HepG2 (cell line): ENCODE measurements at regions not wholly inside any gene's neighbourhood (a gene's known extent, or its start where the extent isn't known, plus 50 kb on each side); places are given as distances from the start of the nearest gene placed in this dataset.
A peak's percentile ranks its signal among the peaks of the same experiment; 100 is the strongest.

ENCODE experiments used
- ATAC-seq: fragments of 200-7000 bp; cut with Tn5 transposase; 3 replicates; pipeline ENCODE4 v1.9.1; 2020; ENCODE audit warnings: mild to moderate bottlenecking, moderate library complexity
- BruUV-seq: library from RNA; stranded (reverse); fragments of 400-500 nt; replicated peaks from 2 replicates; lab custom pipeline; 2021; lab: Mats Ljungman, UMichigan
- CTCF ChIA-PET: fragments of 300-600 bp; formaldehyde crosslinking; extraction: SDS; loops from one replicate; lab custom pipeline; 2021; ENCODE audit warnings: low total read pairs, inconsistent platforms, low intra/inter-chr PET ratio; lab: Yijun Ruan, JAX
- POLR2A ChIA-PET: fragments of 350-600 bp; sonication (Branson Sonifier 250); formaldehyde crosslinking; loops from one replicate; lab custom pipeline; 2020; ENCODE audit warnings: antibody characterized with exemption, inconsistent platforms; lab: Yijun Ruan, JAX
- DNase-seq: peaks from one replicate; pipeline ENCODE4 v3.0.0-alpha.2; 2015; ENCODE audit warnings: low spot score
- FAIRE-seq: peaks from 3 replicates; lab custom pipeline; 2011; peaks lifted over from hg19 to GRCh38; lab: Jason Lieb, UNC
- H2AFZ ChIP-seq: one replicate; pipeline ENCODE4 v1.6.1; 2011; ENCODE audit warnings: low read length, inconsistent platforms
- H3K27ac ChIP-seq: fragments of 300-600 bp; 3 replicates; pipeline ENCODE4 v1.8.0; 2011; ENCODE audit warnings: mixed run types, mild to moderate bottlenecking, mixed read lengths, low read length, inconsistent platforms; ENCODE audit not compliant: insufficient read depth; ENCODE audit errors: extremely low read length
- H3K27me3 ChIP-seq, 2 experiments: fragments of 200-600 bp in 1 of 2; 2 replicates in 1 of 2; 3 replicates in 1 of 2; pipeline versions ENCODE4 v1.6.0 to v1.8.0; 2011; ENCODE audit warnings: low read length in 2 of 2, mild to moderate bottlenecking in 2 of 2, moderate library complexity in 2 of 2, inconsistent platforms in 1 of 2; ENCODE audit not compliant: insufficient read depth in 2 of 2, control insufficient read depth in 1 of 2
- H3K36me3 ChIP-seq, 2 experiments: fragments of 200-600 bp in 1 of 2; replicated peaks in 1 of 2; 2 replicates in 1 of 2; 3 replicates in 1 of 2; pipeline versions ENCODE4 v1.5.1 to v1.8.0; 2011; ENCODE audit warnings: low read length in 2 of 2, inconsistent platforms in 1 of 2; ENCODE audit not compliant: insufficient read depth in 2 of 2, control insufficient read depth in 1 of 2
- H3K4me1 ChIP-seq: 2 replicates; pipeline ENCODE4 v1.5.1; 2012; ENCODE audit warnings: low read length, inconsistent platforms; ENCODE audit not compliant: insufficient read depth
- H3K4me2 ChIP-seq: 2 replicates; pipeline ENCODE4 v1.6.0; 2011; ENCODE audit warnings: low read depth, low read length, inconsistent platforms
- H3K4me3 ChIP-seq, 3 experiments: fragments of 200-600 bp in 1 of 3; sonication (generic), shearing (Covaris generic) in 1 of 3; replicated peaks in 1 of 3; 2 replicates each; pipeline ENCODE4 v1.5.1; 2011 to 2016; ENCODE audit warnings: low read length in 3 of 3, inconsistent platforms in 2 of 3, low read depth in 2 of 3, mild to moderate bottlenecking in 2 of 3, control low read depth in 1 of 3, mixed read lengths in 1 of 3; ENCODE audit not compliant: insufficient read depth in 1 of 3
- H3K79me2 ChIP-seq: one replicate; pipeline ENCODE4 v1.6.1; 2011; ENCODE audit warnings: low read length, inconsistent platforms; ENCODE audit not compliant: insufficient read depth
- H3K9ac ChIP-seq: 2 replicates; pipeline ENCODE4 v1.6.0; 2011; ENCODE audit warnings: mild to moderate bottlenecking, low read depth, low read length, inconsistent platforms; ENCODE audit not compliant: insufficient read depth
- H3K9me3 ChIP-seq: 2 replicates; pipeline ENCODE4 v1.5.1; 2012; ENCODE audit warnings: mild to moderate bottlenecking, low read length
- H4K20me1 ChIP-seq: 2 replicates; pipeline ENCODE4 v1.6.0; 2011; ENCODE audit warnings: inconsistent platforms, mild to moderate bottlenecking, low read length, moderate library complexity; ENCODE audit not compliant: insufficient read depth
- GABPA ChIP-seq, 2 experiments: IDR thresholded peaks; 2 replicates each; pipeline ENCODE4 v1.6.1; 2011 to 2016; ENCODE audit warnings: low read depth in 2 of 2, low read length in 1 of 2, missing biosample characterization in 1 of 2, missing genetic modification characterization in 1 of 2
- KLF9 ChIP-seq: IDR thresholded peaks from 2 replicates; pipeline ENCODE4 v1.6.1; 2016; ENCODE audit warnings: low read depth
- LCORL ChIP-seq, 2 experiments: fragments of 450-650 bp in 1 of 2; sonication (generic) in 1 of 2; formaldehyde crosslinking in 1 of 2; IDR thresholded peaks; 2 replicates each; pipeline versions ENCODE4 v1.5.0 to v1.6.1; 2017 to 2020; ENCODE audit warnings: antibody characterized with exemption in 1 of 2, missing genetic modification reagents in 1 of 2
- MAFK ChIP-seq, 2 experiments: IDR thresholded peaks in 1 of 2; conservative IDR thresholded peaks in 1 of 2; 2 replicates each; pipeline ENCODE4 v1.6.1; 2011; ENCODE audit warnings: improper control_type of control experiment in 2 of 2, low read length in 2 of 2
- MBNL3 ChIP-seq: fragments of 250-450 bp; sonication (Bioruptor Pico); conservative IDR thresholded peaks from 2 replicates; pipeline ENCODE4 v1.8.0; 2022; ENCODE audit warnings: mild to moderate bottlenecking, inconsistent platforms
- ONECUT2 ChIP-seq: sonication (generic); formaldehyde crosslinking; IDR thresholded peaks from 2 replicates; pipeline ENCODE4 v1.4.0; 2020; ENCODE audit warnings: missing genetic modification reagents
- WIZ ChIP-seq: sonication (generic); formaldehyde crosslinking; IDR thresholded peaks from 2 replicates; pipeline ENCODE4 v1.5.1; 2020; ENCODE audit warnings: mild to moderate bottlenecking, missing genetic modification reagents
- ZBTB3 ChIP-seq: sonication (generic); formaldehyde crosslinking; IDR thresholded peaks from 2 replicates; pipeline ENCODE4 v1.4.0; 2020; ENCODE audit warnings: low read depth, mild to moderate bottlenecking, moderate library complexity, missing genetic modification reagents, borderline replicate concordance
- ZBTB38 ChIP-seq: sonication (generic); formaldehyde crosslinking; IDR thresholded peaks from 2 replicates; pipeline ENCODE4 v1.5.1; 2020; ENCODE audit warnings: mild to moderate bottlenecking, missing genetic modification reagents
- ZFX ChIP-seq: sonication (generic); formaldehyde crosslinking; IDR thresholded peaks from 2 replicates; pipeline ENCODE4 v1.4.0; 2020; ENCODE audit warnings: mild to moderate bottlenecking, low read depth, missing genetic modification reagents, moderate library complexity
- ZNF160 ChIP-seq: sonication (generic); formaldehyde crosslinking; IDR thresholded peaks from 2 replicates; pipeline ENCODE4 v1.8.0; 2022; ENCODE audit warnings: mild to moderate bottlenecking, inconsistent platforms, missing genetic modification reagents
- ZNF331 ChIP-seq: sonication (generic); formaldehyde crosslinking; IDR thresholded peaks from 2 replicates; pipeline ENCODE4 v1.4.0; 2020; ENCODE audit warnings: missing genetic modification reagents
- ZNF510 ChIP-seq: sonication (generic); formaldehyde crosslinking; IDR thresholded peaks from 2 replicates; pipeline ENCODE4 v1.4.0; 2020; ENCODE audit warnings: low read depth, mild to moderate bottlenecking, missing genetic modification reagents
- ZNF629 ChIP-seq: sonication (generic); formaldehyde crosslinking; conservative IDR thresholded peaks from 2 replicates; pipeline ENCODE4 v1.5.0; 2020; ENCODE audit warnings: missing genetic modification reagents
- ZNF788 ChIP-seq: sonication (generic); formaldehyde crosslinking; IDR thresholded peaks from 2 replicates; pipeline ENCODE4 v1.5.0; 2020; ENCODE audit warnings: mild to moderate bottlenecking, missing genetic modification reagents, borderline replicate concordance
- WGBS: methylation state at CpG from one replicate; pipeline ENCODE4 v1.1.6; 2017; ENCODE audit warnings: low lambda C conversion rate; 5-methylcytosine and 5-hydroxymethylcytosine counted together
- in situ Hi-C: cut with HindIII; loops from 2 replicates; pipeline ENCODE4 v1.10.0; 2017; ENCODE audit warnings: low pct_unique_long_range_greater_than_20kb; ENCODE audit not compliant: extremely low pct_ligation_motif_present
- intact Hi-C: fragments of 100-400 bp; cut with micrococcal nuclease; formaldehyde crosslinking; loops from one replicate; pipeline ENCODE4 v1.10.0; 2022; ENCODE audit not compliant: unreplicated experiment
- TF ChIP-seq, protein P1 (sequence below): sonication (generic); formaldehyde crosslinking; IDR thresholded peaks from 2 replicates; pipeline ENCODE4 v1.5.0; 2020; ENCODE audit warnings: missing genetic modification reagents
- TF ChIP-seq, protein P2 (sequence below): sonication (generic); formaldehyde crosslinking; IDR thresholded peaks from 2 replicates; pipeline ENCODE4 v1.5.0; 2020; ENCODE audit warnings: mild to moderate bottlenecking, missing genetic modification reagents

DNA sequence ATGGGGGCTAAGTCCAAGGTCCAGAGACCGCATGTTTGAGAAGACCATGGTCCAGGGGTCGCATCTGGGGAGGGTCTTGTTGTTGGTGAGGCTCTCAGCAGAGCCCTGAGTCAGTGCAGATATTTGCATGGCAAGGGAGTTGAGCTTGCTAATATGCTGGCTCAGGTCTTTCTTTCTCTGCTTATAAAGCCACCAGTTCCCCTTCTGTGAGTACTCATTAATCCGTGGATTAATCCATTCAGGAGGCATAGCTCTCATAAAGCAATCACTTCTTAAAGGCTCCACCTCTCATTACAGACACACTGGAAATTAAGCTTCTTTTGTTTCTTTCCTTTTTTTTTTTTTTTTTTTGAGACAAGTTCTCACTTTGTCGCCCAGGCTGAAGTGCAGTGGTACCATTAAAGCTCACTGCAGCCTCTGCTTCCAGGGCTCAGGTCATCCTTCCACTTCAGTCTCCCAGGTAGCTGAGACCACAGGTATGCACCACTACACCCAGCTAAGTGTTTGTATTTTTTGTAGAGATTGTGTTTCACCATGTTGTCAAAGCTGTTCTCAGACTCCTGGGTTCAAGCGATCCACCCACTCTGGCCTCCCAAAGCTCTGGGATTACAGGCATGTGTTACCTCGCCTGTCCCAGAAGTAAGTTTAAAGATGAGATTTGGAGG is 216.4 kb downstream of the SLITRK5 start:
- no peak overlapping the region for H3K4me2 ChIP-seq
- no peak overlapping the region for H3K4me3 ChIP-seq
- no peaks in the 10 kb centered on the region for H3K36me3 ChIP-seq
- intact Hi-C loops = no loop called here
- H3K27ac ChIP-seq = no peak overlapping the region
- H3K79me2 ChIP-seq = no peaks in the 10 kb centered on the region
- no peak for TF ChIP-seq ZNF788 (CRISPR knock-in tag)
- peak in 1 of 2 experiments; percentile 43; a peak in 1 of 4 replicates for TF ChIP-seq MAFK (conservative IDR thresholded peaks at IDR 0.05 in 1 of 2, IDR thresholded peaks at IDR 0.05 in 1 of 2; ENCODE audit: low read length in 2 of 2)
- no peak for TF ChIP-seq GABPA (IDR thresholded peaks at IDR 0.05; ENCODE audit: low read depth, low read length)
- TF ChIP-seq GABPA (CRISPR knock-in tag; IDR thresholded peaks at IDR 0.05; ENCODE audit: low read depth) = no peak
- ATAC-seq = no peak
- no peaks in the 10 kb centered on the region for H3K27me3 ChIP-seq
- ChIA-PET POLR2A (no interaction called here), CTCF (no interaction called here)
- WGBS = 8% methylated on average over 6 of the region's 6 CpGs
- no TSS peak for BruUV-seq
- no peaks in the 10 kb centered on the region for H3K4me1 ChIP-seq
- H4K20me1 ChIP-seq = no peaks in the 10 kb centered on the region
- no peak overlapping the region for H3K9ac ChIP-seq
- no peaks in the 10 kb centered on the region for H3K9me3 ChIP-seq
- no peak for DNase-seq
- H2AFZ ChIP-seq = no peak overlapping the region
- FAIRE-seq = no peak
- in situ Hi-C loops = no loop called here

DNA sequence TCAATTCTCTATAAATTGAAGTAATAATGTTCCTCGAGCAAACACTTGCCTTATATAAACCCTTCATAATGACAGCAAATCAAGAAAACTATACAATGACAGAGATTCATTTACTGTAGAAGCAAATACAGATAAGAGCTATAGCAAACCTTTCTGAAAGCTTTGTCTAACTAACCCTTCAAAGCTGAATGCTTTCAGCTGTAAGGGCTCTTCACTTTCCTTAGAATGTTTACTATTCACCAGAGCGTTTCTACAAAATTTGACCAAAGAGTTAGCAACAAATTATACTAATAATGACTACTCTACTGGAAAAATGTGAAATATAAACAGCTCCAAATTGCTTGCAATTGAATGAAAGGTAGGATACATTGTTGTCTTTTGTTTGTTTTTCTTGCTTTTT is 218.1 kb downstream of the SLITRK5 start:
- Histone ChIP-seq H3K79me2 (no peaks in the 10 kb centered on the region), H3K4me2 (no peak overlapping the region), H3K4me3 (no peak overlapping the region), H3K4me1 (no peaks in the 10 kb centered on the region), H3K9me3 (no peaks in the 10 kb centered on the region), H4K20me1 (no peaks in the 10 kb centered on the region)
- CTCF ChIA-PET = no interaction called here
- in situ Hi-C loops = no loop called here
- intact Hi-C loops = no loop called here
- FAIRE-seq (no peak), ATAC-seq (no peak)
- TF ChIP-seq ZNF510 (no peak), KLF9 (no peak), ZNF331 (CRISPR knock-in tag) (no peak), ONECUT2 (CRISPR knock-in tag) (no peak), ZNF160 (CRISPR knock-in tag) (no peak), LCORL (IDR thresholded peaks at IDR 0.05) (no peak), LCORL (CRISPR knock-in tag; IDR thresholded peaks at IDR 0.05) (no peak), ZNF629 (no peak), WIZ (no peak), ZFX (CRISPR knock-in tag) (no peak), ZBTB38 (CRISPR knock-in tag) (no peak), ZBTB3 (CRISPR knock-in tag) (no peak), MBNL3 (no peak)
- TF ChIP-seq, protein P1, sequence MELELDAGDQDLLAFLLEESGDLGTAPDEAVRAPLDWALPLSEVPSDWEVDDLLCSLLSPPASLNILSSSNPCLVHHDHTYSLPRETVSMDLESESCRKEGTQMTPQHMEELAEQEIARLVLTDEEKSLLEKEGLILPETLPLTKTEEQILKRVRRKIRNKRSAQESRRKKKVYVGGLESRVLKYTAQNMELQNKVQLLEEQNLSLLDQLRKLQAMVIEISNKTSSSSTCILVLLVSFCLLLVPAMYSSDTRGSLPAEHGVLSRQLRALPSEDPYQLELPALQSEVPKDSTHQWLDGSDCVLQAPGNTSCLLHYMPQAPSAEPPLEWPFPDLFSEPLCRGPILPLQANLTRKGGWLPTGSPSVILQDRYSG (CRISPR knock-in tag) = no peak
- TF ChIP-seq, protein P2, sequence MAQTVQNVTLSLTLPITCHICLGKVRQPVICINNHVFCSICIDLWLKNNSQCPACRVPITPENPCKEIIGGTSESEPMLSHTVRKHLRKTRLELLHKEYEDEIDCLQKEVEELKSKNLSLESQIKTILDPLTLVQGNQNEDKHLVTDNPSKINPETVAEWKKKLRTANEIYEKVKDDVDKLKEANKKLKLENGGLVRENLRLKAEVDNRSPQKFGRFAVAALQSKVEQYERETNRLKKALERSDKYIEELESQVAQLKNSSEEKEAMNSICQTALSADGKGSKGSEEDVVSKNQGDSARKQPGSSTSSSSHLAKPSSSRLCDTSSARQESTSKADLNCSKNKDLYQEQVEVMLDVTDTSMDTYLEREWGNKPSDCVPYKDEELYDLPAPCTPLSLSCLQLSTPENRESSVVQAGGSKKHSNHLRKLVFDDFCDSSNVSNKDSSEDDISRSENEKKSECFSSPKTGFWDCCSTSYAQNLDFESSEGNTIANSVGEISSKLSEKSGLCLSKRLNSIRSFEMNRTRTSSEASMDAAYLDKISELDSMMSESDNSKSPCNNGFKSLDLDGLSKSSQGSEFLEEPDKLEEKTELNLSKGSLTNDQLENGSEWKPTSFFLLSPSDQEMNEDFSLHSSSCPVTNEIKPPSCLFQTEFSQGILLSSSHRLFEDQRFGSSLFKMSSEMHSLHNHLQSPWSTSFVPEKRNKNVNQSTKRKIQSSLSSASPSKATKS = no peak
- TF ChIP-seq, all 625 proteins: peak for 0
- DNase-seq = no peak
- no TSS peak for BruUV-seq
- Histone ChIP-seq H3K36me3 (no peaks in the 10 kb centered on the region), H3K27me3 (no peaks in the 10 kb centered on the region), H3K27ac (no peak overlapping the region), H3K9ac (no peak overlapping the region), H2AFZ (no peak overlapping the region)
- POLR2A ChIA-PET = no interaction called here
- 3% methylated on average over 2 of the region's 2 CpGs for WGBS
